WI38 (cell line): ENCODE measurements at regions not wholly inside any gene's neighbourhood (a gene's known extent, or its start where the extent isn't known, plus 50 kb on each side); places are given as distances from the start of the nearest gene placed in this dataset.
"Not testable (repeated sequence)": the region's sequence is repeated elsewhere in the genome, so short reads cannot be mapped to it uniquely, and the experiment has no call there.

Experiments
- H3K4me3 ChIP-seq: 2 replicates; pipeline ENCODE4 v1.5.1; 2011; ENCODE audit warnings: low read depth, mild to moderate bottlenecking, control low read depth, low read length
- CTCF ChIP-seq: IDR thresholded peaks from 2 replicates; pipeline ENCODE4 v1.5.1; 2012; ENCODE audit warnings: low read depth, mild to moderate bottlenecking, control low read depth, low read length

DNA sequence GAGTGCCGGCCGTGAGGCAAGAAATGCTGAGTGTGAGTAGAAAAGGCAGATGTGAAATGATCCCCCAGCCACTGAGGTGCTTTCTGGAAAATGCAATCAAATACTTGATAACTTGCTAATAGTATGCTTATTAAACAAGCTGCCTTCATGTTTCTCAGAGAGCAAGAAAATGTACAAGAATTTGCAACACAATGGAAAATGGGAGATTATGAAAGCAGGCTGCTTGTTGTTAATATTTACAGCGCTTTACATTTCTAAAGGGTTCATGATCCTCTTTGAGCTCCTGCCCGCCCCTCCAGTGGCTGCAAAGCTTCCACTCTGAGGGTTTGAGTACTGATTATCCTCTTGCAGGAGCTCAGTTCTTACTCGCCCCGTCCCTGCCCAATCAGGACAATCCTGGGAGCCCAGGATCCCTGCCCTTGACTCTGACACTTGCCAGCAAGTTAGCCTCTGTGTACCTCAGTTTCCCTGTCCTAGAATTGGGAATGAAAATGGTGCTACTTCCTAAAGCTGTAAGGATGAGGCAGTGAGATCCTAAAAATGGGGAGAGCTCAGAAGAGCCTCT, 645.1 kb downstream of the TBC1D22A start:
- TF ChIP-seq CTCF = no peak

DNA sequence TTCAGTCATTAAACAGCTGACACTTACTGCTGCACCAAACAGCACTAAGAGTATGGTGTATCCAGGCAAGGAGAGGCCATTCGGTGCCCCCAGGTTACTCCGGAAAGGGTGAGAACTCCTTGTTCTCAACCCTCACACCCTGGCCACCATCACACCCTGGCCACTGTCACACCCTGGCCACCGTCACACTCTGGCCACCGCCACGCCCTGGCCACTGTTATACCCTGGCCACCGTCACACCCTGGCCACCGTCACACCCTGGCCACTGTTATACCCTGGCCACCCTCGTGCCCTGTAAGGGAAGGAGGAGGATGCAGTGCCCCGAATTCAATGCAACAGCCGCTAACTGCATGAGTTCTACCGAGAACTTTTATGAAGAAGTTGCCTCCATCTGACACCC, 644.4 kb downstream of the TBC1D22A start:
- no peak overlapping the region for H3K4me3 ChIP-seq
- TF ChIP-seq CTCF = no peak

More for the DNA sequence above, 645.1 kb downstream of the TBC1D22A start:
- no peak overlapping the region for H3K4me3 ChIP-seq

DNA sequence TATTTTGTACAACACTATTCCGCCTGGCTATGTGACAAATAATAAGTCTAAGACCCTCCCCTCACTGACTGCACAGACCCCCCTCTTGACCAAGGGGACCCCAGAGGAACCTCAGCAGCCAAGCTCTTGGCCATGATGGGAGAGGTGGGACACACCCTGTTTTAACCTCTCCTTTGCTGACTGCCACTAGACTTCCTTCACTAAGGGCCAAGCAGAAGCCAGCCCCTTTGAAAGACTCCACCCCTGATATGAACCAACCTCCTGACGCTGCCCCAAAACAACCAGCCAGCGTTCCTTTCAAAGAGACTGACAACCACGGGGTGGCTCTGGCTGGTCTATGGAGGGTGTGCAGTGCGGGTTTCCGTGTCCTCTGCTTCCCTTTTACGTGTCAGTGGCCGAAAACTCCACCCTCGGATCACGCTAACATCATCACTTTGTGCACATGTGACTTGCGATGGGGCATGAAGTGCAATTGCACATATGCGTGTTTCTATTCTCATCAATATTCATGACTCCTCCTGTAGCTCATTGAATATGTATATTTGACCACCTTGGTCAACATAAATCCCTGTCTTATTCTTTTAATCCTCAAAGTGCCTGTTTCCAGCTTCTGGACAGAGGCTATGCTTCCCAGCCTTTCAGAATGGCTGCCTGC, 643.9 kb downstream of the TBC1D22A start:
- no peak overlapping the region for H3K4me3 ChIP-seq
- TF ChIP-seq CTCF = no peak

DNA sequence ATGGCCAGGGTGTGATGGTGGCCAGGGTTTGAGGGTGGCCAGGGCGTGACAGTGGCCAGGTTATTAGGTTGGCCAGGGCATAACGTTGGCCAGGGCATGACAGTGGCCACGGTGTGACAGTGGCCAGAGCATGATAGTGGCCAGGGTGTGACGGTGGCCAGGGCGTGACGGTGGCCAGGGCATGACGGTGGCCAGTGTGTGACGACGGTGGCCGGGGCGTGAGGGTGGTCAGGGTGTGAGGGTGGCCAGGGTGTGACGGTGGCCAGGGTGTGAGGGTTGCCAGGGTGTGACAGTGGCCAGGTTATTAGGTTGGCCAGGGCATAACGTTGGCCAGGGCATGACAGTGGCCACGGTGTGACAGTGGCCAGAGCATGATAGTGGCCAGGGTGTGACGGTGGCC, 642.8 kb downstream of the TBC1D22A start:
- not testable (repeated sequence) for H3K4me3 ChIP-seq

- TF ChIP-seq CTCF = no peak
- no peak overlapping the region for H3K4me3 ChIP-seq
Observed at GRCh38 chr22:47402876-47403525, 640.6 kb downstream of the TBC1D22A start.

DNA sequence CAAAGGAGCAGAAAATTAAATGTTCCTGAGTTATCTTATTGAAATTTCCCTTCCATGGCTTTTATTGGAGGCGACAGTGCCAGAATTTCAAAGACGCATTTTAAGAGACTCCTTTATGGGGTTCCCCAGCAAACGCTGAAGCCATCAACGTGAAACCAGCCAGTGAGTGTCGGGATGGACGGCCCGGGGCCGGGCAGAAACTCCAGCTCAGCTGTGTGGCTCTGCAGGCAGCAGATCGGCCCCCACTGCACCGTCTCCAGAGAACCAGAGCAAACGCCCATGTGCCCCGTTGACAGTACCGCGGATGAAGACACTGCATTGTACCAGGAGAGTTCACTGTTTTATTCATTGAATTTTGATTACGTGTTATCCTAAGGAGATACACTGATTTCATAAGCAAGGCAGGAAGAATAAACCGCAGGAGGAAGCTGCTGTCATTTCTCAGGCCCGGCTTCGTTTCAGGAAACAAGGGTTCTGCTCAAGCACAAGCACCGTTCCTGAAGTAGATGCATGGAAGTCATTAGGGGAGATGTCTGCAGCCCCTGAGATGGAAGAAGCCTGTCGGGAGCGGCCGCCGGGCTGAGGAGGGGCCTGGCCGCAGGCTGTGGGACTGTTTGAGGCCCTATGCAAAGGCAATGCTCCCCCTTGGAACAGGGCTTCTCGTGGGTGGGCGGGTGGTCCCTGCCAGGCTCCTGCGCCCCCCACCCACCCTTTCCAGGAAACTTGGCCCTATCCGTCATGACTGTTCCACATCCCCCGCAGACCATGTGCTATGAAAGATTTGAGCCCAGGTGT, 639.7 kb downstream of the TBC1D22A start:
- no peak for TF ChIP-seq CTCF
- no peak overlapping the region for H3K4me3 ChIP-seq

- no peak for TF ChIP-seq CTCF
- no peak overlapping the region for H3K4me3 ChIP-seq
Observed at GRCh38 chr22:47401592-47401898, 639.1 kb downstream of the TBC1D22A start.
